HG02642 (cell line): ENCODE measurements at regions not wholly inside any gene's neighbourhood (a gene's known extent, or its start where the extent isn't known, plus 50 kb on each side); places are given as distances from the start of the nearest gene placed in this dataset.
"Not testable (repeated sequence)": the region's sequence is repeated elsewhere in the genome, so short reads cannot be mapped to it uniquely, and the experiment has no call there.

Experiments used
- ATAC-seq: cut with Tn5 transposase; IDR thresholded peaks from one replicate; pipeline ENCODE4 v1.9.1; 2021; ENCODE audit warnings: mild to moderate bottlenecking; ENCODE audit not compliant: unreplicated experiment, poor library complexity

GRCh38 chr4:17436047-17436749, 75.7 kb downstream of the QDPR start:
- ATAC-seq: not testable (repeated sequence)

DNA sequence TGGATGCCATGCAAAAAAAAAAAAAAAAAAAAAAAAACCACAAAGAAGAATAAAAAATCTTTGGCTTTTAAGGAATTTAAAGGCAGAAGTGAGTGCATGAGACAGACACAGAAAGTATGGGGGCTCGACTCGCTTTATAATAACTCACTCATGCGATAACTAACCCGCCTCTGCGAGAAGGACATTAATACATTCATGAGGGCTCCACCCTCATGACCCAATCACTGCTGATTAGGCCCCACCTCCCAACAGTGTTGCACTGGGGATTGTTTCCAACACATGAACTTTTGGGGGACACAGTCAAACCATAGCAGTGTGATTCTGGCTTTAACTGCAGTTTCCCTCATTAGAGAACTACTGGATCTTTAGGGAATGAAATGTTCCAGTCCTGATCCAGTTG, 78.1 kb downstream of the QDPR start:
- no peak for ATAC-seq

GRCh38 chr4:17427991-17428390, 83.9 kb downstream of the QDPR start:
- ATAC-seq: no peak

DNA sequence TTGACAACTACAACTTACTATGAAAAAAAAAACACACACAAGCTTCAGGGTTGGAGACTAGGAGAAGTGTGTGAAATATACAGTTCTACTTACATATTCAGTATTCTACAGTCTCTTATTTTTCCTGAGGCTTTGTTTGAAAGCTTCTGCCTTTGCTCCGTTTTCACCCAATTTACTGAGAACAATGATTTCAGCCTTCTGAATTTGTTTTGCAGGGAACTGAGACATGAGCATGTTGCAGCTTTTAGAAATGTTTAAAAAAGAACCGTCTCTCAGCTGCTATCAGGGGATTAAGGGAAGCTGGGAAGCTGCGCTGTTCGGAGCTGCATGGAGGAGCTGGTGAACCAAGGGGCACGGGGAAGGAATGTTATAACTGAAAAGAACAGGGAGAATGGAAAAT, 85.7 kb downstream of the QDPR start:
- no peak for ATAC-seq

- no peak for ATAC-seq
These were observed 93.9 kb downstream of the QDPR start for GRCh38 chr4:17418010-17418409.

DNA sequence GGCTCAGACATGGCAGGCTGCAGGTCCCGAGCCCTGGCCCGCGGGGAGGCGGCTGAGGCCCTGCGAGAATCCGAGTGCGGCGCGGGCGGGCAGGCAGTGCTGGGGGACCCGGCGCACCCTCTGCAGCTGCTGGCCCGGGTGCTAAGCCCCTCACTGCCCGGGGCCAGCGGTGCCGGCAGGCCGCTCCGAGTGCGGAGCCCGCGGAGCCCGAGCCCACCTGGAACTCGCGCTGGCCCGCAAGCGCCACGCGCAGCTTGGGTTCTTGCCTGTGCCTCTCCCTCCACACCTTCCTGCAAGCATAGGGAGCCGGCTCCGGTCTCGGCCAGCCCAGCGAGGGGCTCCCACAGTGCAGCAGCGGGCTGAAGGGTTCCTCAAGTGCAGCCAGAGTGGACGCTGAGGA, 97.5 kb downstream of the QDPR start:
- no peak for ATAC-seq

DNA sequence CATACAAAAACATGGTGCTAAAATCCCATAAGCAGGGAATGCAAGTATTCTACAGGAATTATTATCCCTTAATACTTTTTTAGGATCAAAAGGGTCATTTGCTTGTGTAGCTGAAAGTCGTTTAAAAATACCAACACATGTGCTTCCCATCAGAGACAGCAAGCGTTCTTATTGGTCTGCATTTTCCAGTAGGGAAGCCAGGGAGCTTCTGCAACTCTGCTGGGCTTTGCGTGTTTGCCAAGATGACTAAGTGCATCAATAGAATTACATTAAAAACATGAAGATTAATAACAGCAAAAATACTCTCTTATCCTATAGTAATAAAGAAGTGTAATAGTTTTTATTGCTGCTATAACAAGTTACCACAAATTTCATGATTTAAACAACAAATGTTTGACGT, 111.2 kb downstream of the QDPR start:
- no peak for ATAC-seq

DNA sequence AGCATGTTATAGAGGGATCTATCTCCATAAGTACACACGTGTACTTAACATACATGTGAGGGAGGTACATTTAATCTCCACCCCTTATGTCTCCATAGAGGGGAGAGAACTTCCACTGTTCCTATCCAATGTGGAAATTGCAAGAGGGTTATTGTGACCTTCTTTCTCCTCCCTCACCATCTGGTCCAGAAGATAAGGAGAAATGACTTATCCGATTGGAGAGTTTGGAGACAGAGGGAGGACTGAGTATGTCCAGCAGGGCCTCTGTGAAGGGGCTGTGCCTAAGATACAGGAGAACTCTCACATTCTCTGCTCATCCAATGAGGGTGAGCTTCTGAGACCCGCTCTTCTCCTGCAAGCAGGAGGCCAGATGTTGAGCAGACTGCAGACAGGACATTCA, 113.1 kb downstream of the QDPR start:
- ATAC-seq: no peak

DNA sequence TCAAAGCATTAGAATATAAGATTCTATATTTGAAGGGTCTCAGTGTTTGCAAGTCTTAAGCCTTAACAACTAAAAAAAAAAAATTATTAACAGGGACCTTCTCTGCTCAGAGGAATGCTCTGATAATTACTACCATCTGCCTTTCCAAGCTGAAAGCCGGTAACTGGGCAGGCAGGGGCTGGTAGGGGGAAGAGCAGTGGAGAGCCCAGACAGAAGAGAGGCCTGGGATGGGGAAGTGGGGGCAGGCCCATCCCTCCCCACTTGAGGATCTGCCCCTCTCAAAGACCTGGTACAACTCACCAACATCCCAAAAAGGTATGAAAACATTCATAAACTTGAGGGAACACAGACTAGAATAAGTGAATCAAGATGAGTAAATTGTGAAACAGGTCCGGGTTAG, 113.9 kb downstream of the QDPR start:
- no peak for ATAC-seq

DNA sequence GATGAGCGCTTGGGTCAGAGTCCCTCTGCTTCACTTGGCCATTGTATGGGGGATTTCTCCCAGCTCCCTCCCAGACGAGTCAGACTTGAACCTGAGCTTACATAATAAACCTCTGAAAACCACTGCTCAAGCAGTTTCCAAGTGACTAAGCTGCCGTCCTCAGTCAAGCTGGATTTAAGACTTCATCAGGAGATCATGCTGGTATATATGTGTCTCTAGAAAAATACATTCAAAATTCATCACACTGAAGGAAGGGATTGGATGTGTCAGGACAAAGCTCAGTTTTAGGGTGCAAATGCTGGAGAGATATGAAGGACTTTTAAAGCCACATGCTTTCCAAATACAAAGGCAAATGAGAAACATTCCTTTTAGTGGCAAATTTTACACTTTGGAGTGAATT, 114.3 kb downstream of the QDPR start:
- no peak for ATAC-seq

GRCh38 chr4:17385403-17385802, 126.5 kb downstream of the QDPR start:
- peak; percentile 72 for ATAC-seq

GRCh38 chr4:17380347-17380746, 131.5 kb downstream of the QDPR start:
- ATAC-seq: no peak

DNA sequence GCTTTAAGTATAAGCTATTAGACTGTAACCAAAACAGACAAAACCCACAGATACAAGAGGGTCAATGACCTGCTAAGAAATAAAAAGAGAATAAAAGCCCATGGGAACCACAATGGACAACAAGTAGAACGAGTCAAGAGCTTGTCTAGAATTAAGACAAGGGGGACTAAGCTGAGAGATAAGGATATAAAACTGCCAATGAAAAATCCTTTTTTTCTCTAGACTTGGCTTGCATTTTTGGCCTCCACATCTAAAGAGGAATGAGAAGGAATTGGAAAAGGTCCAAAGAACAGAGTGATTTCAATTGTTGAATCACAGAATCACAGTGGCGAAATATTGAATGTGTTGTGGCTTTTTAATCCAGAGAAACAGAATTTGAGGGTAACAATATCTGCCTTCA, 135.7 kb downstream of the QDPR start:
- no peak for ATAC-seq

GRCh38 chr4:17373666-17374065, 138.2 kb downstream of the QDPR start:
- no peak for ATAC-seq

DNA sequence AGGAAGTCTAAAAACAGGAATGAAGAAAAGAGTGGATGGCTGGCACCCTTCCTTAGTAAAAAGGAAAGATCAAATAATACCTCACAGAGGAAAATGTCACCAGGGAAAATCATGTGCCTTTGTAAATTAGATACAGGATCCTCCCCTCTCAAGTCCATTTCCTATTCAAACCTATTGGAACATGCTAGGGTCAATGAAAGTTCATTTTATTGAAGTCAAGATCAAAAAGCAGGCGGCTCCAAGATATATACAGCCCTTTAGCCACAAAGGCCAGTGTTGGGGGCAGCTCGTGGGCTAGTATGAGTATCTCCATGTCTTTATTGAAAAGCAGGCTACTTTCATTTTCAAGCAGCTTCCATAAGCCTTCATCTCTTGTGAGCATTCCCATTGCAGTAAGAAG, 141.1 kb downstream of the QDPR start:
- no peak for ATAC-seq

- ATAC-seq: no peak
These were observed 143.5 kb downstream of the QDPR start for GRCh38 chr4:17368408-17368807.

DNA sequence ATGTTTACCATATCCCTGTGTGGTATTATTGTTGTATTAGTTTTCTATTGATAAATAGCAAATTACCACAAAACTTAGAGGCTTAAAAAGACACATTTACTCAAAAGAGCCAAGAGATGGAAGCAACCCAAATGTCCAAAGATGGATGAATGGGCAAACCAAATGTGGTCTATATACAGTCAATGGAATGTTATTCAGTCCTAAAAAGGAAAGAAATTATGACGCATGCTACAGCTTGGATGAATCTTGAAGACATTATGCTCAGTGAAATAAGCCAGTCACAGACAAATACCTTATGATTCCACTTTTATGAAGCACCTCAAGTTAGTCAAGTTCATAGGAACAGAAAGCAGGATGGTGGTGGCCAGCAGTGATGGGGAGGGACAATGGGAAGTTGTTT, 144.7 kb downstream of the QDPR start:
- no peak for ATAC-seq

DNA sequence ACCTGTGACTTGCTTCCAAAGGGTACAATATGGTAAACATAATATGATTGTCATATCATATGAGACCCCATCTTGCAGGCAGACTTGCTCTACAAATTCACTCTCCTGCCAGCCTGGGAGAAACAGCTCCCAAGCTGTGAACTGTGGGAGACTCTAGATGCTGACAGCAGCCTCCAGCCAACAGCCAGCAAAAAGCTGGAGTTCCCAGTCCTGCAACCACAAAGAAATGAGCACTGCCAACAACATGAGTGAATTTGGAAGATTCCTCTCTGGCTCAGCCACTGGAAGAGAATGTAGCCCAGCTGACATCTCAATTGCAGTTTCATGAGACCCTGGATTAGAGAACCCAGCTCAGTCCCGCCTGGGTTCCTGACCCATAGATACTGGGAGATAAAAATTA, 145.4 kb downstream of the QDPR start:
- ATAC-seq: no peak

- ATAC-seq: no peak
These were observed 149.5 kb downstream of the QDPR start for GRCh38 chr4:17362430-17362829.

DNA sequence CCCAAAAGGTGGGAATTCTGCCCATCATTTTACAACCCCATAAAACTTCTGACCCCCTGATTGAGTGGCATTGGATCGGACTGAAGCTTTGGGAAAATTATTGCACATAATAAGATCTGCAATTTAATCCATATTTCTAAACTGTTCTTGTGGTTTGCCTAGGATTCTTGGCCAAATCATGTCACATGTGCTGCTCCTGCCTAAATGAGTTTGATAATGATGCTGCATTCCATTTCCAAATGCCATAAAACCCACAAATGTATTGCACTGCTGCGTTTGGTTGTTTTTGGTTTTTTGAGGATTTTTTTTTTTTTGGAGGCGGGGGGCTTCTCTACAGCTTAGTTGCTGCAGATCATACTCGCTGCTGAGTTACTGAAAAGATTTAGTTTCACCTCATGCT, 153.6 kb downstream of the QDPR start:
- ATAC-seq: no peak

GRCh38 chr4:17356926-17357325, 155.0 kb downstream of the QDPR start:
- ATAC-seq: no peak

DNA sequence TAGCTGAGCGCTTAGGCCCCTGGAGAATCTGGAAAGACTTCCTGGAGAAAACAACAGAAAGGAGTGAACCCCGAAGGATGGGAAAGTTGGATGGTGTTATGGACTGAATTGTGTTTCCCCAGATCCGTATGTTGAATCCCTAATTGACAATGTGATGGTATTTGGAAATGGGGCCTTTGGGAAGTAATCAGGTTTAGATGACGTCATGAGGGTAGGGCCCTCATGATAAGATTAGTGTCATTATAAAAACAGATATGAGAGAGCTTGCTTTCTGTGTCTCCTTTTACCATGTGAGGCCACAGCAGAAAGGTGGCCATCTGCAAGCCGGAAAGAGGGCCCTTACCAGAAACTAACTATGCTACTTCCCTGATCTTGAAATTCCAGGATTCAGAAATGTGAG, 159.5 kb downstream of the QDPR start:
- no peak for ATAC-seq

GRCh38 chr4:17347445-17347844, 164.4 kb downstream of the QDPR start:
- ATAC-seq: peak; percentile 69
